ENCODE measurements at regions not wholly inside any gene's neighbourhood (a gene's known extent, or its start where the extent isn't known, plus 50 kb on each side); places are given as distances from the start of the nearest gene placed in this dataset.

DNA sequence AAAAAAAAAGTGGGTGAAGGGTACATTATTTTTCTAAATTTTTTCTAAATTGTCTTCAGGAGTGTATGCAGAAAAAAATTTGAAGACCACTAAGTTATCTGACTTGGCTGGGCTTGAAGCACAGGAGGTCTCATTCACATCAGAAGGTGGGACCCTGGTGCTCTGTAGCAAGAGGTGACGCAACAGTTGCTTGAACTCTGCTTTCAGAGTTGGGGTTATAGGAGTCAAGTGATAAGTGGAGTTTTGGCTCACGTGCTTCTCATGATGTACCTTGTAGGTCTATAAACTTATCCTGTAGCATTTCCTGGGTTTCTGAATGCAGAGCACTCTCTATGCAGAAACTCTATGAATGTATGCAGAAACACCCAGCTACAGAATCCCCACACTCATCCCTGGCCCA lies 58.5 kb upstream of the FOXC1 start:
- no peak for DNase-seq (ENCODE audit: low read depth)

DNA sequence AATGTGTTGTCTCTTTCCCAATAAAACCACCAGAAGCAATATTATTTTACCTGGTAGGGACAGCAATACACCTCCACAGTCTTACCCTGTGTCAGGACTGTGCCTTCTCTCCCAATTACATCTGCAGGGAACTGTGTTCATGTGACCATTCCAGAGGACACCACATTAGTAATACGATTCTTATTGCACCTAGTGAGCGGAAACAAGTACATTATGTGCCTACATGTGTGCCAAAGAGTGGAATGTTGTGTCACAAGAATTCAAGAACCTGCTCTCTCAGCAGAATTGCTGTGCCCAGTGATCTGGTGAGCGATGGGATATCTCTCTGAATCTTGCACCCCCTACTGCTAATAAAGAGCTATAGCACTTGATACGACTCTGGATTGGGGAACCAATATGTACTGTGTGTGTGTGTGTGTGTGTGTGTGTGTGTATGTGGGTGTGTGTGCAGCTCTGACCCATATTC lies 57.4 kb upstream of the FOXC1 start:
- DNase-seq (ENCODE audit: low read depth), result no peak

DNA sequence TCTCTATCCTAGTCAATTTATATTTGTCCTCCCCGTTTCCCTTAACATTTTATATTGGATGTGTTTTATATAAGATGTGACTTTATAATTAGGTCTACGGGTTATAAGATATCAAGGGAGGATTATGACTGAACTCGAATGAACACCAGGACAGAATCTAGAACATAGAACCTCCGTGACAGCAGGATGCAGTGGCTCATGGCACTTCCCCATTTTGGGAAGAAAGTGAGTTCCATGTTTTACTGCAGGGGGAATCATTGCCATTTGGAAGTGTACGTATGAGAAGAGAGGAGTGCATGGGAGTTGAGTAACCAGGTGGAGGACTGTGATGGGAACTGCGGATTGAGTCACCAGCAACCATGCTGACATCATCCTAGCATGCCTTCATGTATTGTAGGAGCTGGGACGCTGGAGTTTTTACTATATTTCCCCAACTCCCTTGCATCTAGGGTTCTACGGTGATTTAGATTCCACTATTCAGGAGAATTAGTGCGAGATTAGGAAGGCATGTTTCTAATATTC lies 56.1 kb upstream of the FOXC1 start:
- no peak for DNase-seq (ENCODE audit: low read depth)

DNA sequence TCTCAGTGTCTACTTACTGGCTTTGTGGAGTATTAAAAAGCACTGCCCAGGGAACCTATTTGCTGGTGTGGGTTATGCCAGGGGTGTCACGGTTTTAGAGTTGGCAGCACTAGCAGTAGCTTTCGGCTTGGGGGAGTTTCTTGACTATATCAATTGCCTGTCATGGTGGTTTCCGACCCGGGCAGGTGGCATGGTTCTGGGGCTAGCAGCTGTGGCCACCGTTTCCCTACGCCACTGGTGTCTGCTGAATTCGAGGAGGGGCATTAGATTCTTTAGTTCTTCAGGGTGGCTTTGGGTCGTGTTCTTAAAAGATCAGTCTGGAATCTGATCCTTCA lies 55.6 kb upstream of the FOXC1 start:
- DNase-seq (ENCODE audit: low read depth), result no peak

DNA sequence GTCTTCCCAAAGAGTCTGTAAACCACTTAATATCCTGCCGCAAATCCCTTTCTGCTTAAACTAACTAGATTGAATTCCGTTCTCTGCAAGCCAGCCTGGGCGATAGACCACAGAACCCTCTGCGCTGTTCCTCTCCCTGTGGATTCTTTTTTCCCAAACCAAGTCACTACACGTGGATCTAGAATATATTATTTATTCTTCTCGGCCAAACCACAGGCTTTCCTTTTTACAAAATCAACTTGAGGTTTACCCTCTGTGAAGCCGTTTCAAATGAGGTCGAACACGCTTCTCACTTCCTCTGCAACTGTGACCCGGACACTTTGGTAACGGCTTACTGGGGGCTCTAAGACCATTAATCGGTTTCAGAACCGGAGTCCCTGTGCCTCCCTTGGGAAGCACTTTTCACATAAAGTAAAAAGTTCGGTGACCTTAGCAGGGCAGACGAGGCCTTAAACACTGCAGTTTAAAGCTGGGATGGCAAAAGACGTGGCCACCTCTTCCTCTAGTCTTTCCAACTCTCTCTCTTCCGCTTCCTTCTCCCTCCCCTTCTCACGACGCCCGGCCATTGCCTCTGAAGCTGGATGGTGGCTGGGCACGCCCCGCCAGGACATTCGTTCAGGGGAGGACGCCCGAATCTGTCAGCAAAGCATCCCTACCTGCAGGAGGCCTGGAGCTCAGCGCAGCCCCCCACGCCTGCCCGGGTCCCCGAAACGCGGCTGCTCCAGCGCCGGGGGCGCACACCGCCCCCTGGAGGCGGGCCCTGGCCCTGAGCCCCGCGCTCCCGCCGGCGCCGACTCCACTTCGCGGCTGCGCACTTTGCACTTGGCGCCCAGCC lies 55.0 kb upstream of the FOXC1 start:
- peak; percentile 78 for DNase-seq (ENCODE audit: low read depth)

DNA sequence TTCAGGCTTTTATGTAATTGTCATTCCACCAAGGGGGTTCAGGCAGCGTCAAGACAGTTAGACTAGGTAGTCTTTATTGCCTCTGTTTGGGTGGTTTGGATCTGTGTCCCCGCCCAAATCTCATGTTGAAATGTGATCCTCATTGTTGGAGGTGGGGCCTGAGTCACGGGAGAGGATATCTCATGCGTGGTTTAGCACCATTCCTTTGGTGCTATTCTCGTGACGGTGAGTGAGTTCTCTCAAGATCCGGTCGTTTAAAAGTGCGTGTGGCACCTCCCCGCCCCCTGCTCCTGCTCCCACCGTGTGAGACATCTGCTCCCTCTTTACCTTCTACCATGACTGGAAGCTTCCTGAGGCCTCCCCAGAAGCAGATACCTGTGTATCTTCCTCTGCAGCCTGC lies 51.3 kb upstream of the FOXC1 start:
- no peak for DNase-seq (ENCODE audit: low read depth)
